IMR-90 (cell line): ENCODE measurements at regions not wholly inside any gene's neighbourhood (a gene's known extent, or its start where the extent isn't known, plus 50 kb on each side); places are given as distances from the start of the nearest gene placed in this dataset.

Experiments used
- BHLHE40 ChIP-seq: fragments of 150-350 bp; IDR thresholded peaks from 2 replicates; pipeline ENCODE4 v1.6.1; 2016; ENCODE audit warnings: mild to moderate bottlenecking, low read depth, low read length
- CTCF ChIP-seq: conservative IDR thresholded peaks from 2 replicates; pipeline ENCODE4 v1.5.1; 2012; ENCODE audit warnings: mild to moderate bottlenecking, low read depth, low read length, improper control_type of control experiment
- FOS ChIP-seq: fragments of 150-350 bp; IDR thresholded peaks from 2 replicates; pipeline ENCODE4 v1.6.1; 2016; ENCODE audit warnings: low read depth, low read length
- POLR2A ChIP-seq: IDR thresholded peaks from 2 replicates; pipeline ENCODE4 v1.6.1; 2012; ENCODE audit warnings: mild to moderate bottlenecking, low read depth, low read length
- RFX5 ChIP-seq: IDR thresholded peaks from 2 replicates; pipeline ENCODE4 v1.8.0; 2012; ENCODE audit warnings: low read depth, mild to moderate bottlenecking, low read length, moderate library complexity
- USF2 ChIP-seq: fragments of 150-350 bp; IDR thresholded peaks from 2 replicates; pipeline ENCODE4 v1.6.1; 2017; ENCODE audit warnings: mild to moderate bottlenecking, antibody characterized with exemption, low read length, low read depth

GRCh38 chr9:118938581-118938980 lies 430.7 kb downstream of the BRINP1 start:
- no peak for TF ChIP-seq CTCF
- no peak for TF ChIP-seq POLR2A
- no peak for TF ChIP-seq RFX5
- TF ChIP-seq USF2: no peak
- no peak for TF ChIP-seq FOS
- no peak for TF ChIP-seq BHLHE40
